Ovary (tissue), 7 donors: ENCODE measurements at regions not wholly inside any gene's neighbourhood (a gene's known extent, or its start where the extent isn't known, plus 50 kb on each side); places are given as distances from the start of the nearest gene placed in this dataset.

Experiments used
- DNase-seq, 5 donors: peaks; one replicate each; pipeline ENCODE4 v3.0.0-alpha.2; 2019 to 2020
- H3K27ac ChIP-seq, 2 donors: fragments of 200-600 bp; one replicate each; pipeline versions ENCODE4 v1.5.1 to v1.8.0; 2019 to 2022
- H3K27me3 ChIP-seq: fragments of 200-600 bp; one replicate; pipeline ENCODE4 v1.8.0; 2022
- H3K36me3 ChIP-seq: fragments of 200-600 bp; sonication (generic); one replicate; pipeline ENCODE4 v1.5.1; 2019
- H3K4me1 ChIP-seq: one replicate; pipeline ENCODE4 v1.8.1; 2013; ENCODE audit warnings: mild to moderate bottlenecking, moderate library complexity; ENCODE audit not compliant: insufficient read depth
- H3K4me3 ChIP-seq: fragments of 200-600 bp; sonication (generic); one replicate; pipeline ENCODE4 v1.5.1; 2017
- H3K9me3 ChIP-seq, 2 donors: fragments of 200-600 bp in 1 of 2; sonication (generic) in 1 of 2; one replicate each; pipeline versions ENCODE4 v1.5.1 to v1.8.1; 2013 to 2019; ENCODE audit warnings: mild to moderate bottlenecking in 1 of 2, moderate library complexity in 1 of 2
- EP300 ChIP-seq: sonication (generic); formaldehyde crosslinking; IDR thresholded peaks from one replicate; pipeline ENCODE4 v1.6.1; 2017; ENCODE audit warnings: antibody characterized with exemption
- POLR2A ChIP-seq: fragments of 450-650 bp; IDR thresholded peaks from one replicate; pipeline ENCODE4 v1.6.1; 2017; ENCODE audit warnings: antibody characterized with exemption, mild to moderate bottlenecking, moderate library complexity
- WGBS, 3 donors: extraction: QIAGEN DNeasy Blood & Tissue Kit in 1 of 3; methylation state at CpG; one replicate each; pipeline versions ENCODE4 v1.1.5 to v1.1.7; 2013 to 2017; 5-methylcytosine and 5-hydroxymethylcytosine counted together
- intact Hi-C, 4 donors: fragments of 100-400 bp; cut with DNase I; formaldehyde crosslinking; loops; one replicate each; pipeline versions ENCODE4 v1.11.0 to v1.15.1; 2022 to 2023
- TF ChIP-seq, protein P1 (sequence below), 3 donors: fragments of 450-650 bp in 2 of 3; fragments of 200-600 bp in 1 of 3; IDR thresholded peaks; one replicate each; pipeline versions ENCODE4 v1.5.1 to v1.8.0; 2016 to 2022; ENCODE audit warnings: antibody characterized with exemption in 3 of 3, mild to moderate bottlenecking in 1 of 3
- donor health status: DM: no; HTN: no; CAD: no; lungs with moderate emphysema.
- donor health status: DM: no; HTN: no; CAD: no.
- donor health status: Bipolar disorder and iron deficiency.
- donor health status: DM: no; HTN: no; CAD: no.
- donor health status: DM: yes; HTN: yes; CAD: no.

DNA sequence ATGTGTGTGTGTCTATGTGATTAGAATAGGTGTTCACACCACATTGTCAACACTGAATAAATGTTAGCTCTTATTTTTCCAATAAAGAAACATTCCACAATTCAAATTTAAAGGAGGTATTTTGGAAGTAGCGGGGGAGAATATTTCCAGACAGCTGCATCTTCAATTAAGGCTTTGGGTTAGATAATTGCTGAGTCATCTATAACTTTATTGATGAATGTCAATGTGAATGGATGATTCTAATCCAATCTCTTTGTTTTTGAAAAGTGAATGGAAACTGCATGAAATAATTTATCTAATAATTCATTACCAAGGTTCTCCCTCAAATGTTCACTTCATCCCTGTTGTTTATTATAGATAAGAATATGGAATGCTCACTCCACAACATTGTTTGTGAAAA, 625.2 kb downstream of the IRS1 start:
- whole genome bisulfite sequencing, 3 donors: 94 to 100% (median 96%) methylated on average over 1 of the region's 1 CpG
- intact Hi-C loops: no loop called here
- TF ChIP-seq EP300: no peak
- TF ChIP-seq, protein P1, sequence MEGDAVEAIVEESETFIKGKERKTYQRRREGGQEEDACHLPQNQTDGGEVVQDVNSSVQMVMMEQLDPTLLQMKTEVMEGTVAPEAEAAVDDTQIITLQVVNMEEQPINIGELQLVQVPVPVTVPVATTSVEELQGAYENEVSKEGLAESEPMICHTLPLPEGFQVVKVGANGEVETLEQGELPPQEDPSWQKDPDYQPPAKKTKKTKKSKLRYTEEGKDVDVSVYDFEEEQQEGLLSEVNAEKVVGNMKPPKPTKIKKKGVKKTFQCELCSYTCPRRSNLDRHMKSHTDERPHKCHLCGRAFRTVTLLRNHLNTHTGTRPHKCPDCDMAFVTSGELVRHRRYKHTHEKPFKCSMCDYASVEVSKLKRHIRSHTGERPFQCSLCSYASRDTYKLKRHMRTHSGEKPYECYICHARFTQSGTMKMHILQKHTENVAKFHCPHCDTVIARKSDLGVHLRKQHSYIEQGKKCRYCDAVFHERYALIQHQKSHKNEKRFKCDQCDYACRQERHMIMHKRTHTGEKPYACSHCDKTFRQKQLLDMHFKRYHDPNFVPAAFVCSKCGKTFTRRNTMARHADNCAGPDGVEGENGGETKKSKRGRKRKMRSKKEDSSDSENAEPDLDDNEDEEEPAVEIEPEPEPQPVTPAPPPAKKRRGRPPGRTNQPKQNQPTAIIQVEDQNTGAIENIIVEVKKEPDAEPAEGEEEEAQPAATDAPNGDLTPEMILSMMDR (IDR thresholded peaks at IDR 0.05): no peak
- no peak for TF ChIP-seq POLR2A
- Histone ChIP-seq H3K27ac (no peak overlapping the region), H3K9me3 (no peaks in the 10 kb centered on the region), H3K4me1 (no peaks in the 10 kb centered on the region), H3K4me3 (no peak overlapping the region), H3K27me3 (no peaks in the 10 kb centered on the region), H3K36me3 (no peaks in the 10 kb centered on the region)
- DNase-seq: no peak

DNA sequence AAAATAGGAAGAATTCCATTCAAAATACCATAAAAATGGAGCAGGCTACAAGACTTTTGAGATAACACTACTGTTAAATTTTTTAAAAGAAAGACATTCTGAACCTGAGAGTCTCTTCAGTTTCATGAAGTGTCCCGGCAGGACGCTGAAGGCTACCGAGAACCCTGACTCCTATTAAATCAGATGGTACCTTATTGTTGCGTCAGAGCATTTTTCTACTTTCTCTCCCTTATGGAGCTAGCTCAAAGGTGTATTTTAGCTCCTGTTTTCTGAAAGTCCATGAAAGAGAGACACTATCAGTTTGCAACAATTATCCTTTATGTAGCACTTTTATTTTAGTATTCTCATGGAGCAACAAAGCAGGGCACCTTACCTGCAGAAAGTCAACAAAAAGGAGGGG, 626.7 kb downstream of the IRS1 start:
- TF ChIP-seq, protein P1 (IDR thresholded peaks at IDR 0.05): no peak
- no peak for TF ChIP-seq EP300
- TF ChIP-seq POLR2A: no peak
- intact Hi-C loops: no loop called here

DNA sequence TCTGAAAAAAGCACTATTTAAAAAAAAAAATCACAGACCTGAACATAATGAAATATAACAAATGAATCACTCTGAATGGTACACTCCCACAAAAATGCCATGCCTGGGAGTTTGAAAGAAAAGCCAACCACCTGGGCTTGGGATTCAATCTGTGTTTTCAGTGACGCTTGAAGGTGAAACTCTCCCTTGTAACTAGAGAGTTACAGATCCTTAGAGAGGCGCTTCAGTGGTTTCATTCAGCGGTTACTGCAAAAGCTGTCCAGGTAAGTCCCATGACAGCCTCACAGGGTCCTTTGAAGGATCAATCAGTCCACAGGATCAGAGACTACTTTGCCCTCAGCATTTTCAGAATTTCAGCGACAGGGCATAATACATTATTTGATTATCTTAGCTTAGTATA, 627.3 kb downstream of the IRS1 start:
- intact Hi-C loops: no loop called here
- H3K27me3 ChIP-seq: no peaks in the 10 kb centered on the region
- H3K36me3 ChIP-seq: no peaks in the 10 kb centered on the region
- no peaks in the 10 kb centered on the region for H3K9me3 ChIP-seq
- no peaks in the 10 kb centered on the region for H3K4me1 ChIP-seq
- no peak for TF ChIP-seq POLR2A
- no peak for TF ChIP-seq EP300
- TF ChIP-seq, protein P1 (IDR thresholded peaks at IDR 0.05): no peak
- no peak overlapping the region for H3K27ac ChIP-seq
- DNase-seq: no peak
- WGBS, 3 donors: 76 to 84% (median 76%) methylated on average over 4 of the region's 4 CpGs
- no peak overlapping the region for H3K4me3 ChIP-seq

More for the DNA sequence above, 626.7 kb downstream of the IRS1 start:
- Histone ChIP-seq H3K4me3 (no peak overlapping the region), H3K27ac (no peak overlapping the region), H3K4me1 (no peaks in the 10 kb centered on the region), H3K9me3 (no peaks in the 10 kb centered on the region), H3K36me3 (no peaks in the 10 kb centered on the region), H3K27me3 (no peaks in the 10 kb centered on the region)
- WGBS, 3 donors: 75 to 82% (median 76%) methylated on average over 4 of the region's 4 CpGs
- no peak for DNase-seq

DNA sequence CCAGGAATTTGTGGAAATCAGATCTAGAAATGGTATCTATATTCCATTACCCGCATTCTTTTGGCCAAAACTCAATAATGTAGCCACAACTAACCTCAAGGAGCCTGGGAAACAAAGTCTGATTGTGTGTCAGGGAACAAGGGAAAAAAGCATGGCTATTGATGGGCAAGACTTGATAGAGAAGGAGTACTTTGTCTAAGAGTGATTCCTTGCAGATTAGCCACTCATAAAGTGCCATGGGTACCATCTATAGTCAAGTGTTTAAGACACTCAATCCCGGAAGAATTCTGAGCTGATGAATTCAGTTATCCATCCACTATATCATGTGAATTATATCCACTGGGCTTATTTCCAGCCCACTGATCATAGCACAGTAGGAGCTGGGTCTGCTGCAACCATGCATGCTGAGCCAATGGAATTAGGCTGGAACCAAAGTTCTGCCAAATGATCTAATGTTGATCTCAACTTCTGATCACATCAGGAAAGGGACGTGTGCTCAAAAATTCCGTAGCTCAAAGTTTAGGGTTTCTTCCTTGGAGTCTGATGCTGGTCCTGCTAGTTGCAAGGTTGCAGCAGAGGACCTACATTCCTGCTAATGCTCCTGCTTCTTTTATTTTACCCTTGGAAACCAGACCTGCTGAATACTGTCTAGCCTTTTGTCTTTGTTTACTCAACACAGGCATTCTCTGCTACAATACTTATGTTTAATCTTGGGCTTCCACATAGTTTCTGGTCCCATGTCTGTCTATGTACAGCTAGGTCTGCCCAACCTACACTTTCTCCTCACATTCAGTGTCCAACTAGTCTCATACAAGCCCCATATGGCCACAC, 629.7 kb downstream of the IRS1 start:
- Histone ChIP-seq H3K27me3 (no peaks in the 10 kb centered on the region), H3K4me3 (no peak overlapping the region), H3K27ac (no peak overlapping the region), H3K9me3 (no peaks in the 10 kb centered on the region), H3K36me3 (no peaks in the 10 kb centered on the region), H3K4me1 (no peaks in the 10 kb centered on the region)
- TF ChIP-seq EP300 (no peak), POLR2A (no peak)
- TF ChIP-seq, protein P1 (IDR thresholded peaks at IDR 0.05): no peak
- DNase-seq: no peak
- WGBS, 3 donors: 89 to 94% (median 94%) methylated on average over 4 of the region's 4 CpGs
- intact Hi-C loops: no loop called here
